ENCODE measurements at regions not wholly inside any gene's neighbourhood (a gene's known extent, or its start where the extent isn't known, plus 50 kb on each side); places are given as distances from the start of the nearest gene placed in this dataset.
"Not testable (repeated sequence)": the region's sequence is repeated elsewhere in the genome, so short reads cannot be mapped to it uniquely, and the experiment has no call there.

GRCh38 chr1:188489336-188490112, 1660.8 kb downstream of the PLA2G4A start:
- DNase-seq = no peak

DNA sequence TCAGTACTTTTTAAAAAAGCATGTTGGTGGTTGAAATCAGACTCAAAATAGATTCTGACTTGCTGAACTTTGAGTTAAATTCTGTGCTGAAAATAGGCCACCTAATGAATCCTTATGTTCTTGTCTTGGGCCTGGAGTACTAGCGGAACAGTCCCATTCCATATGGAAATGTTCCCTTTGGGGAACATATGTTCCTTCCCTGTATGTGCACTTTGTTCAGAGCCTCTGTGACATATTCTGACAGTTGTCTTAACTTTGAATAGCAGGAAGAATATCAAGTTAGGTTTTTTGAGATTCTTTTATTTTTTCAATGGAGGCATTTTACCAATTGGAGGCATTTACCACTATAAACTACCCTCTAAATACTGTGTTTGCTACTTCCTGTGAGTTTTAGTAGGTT, 1667.8 kb downstream of the PLA2G4A start:
- no peak for DNase-seq

GRCh38 chr1:188497020-188497419, 1668.3 kb downstream of the PLA2G4A start:
- no peak for DNase-seq

GRCh38 chr1:188499690-188500089, 1670.9 kb downstream of the PLA2G4A start:
- no peak for DNase-seq

GRCh38 chr1:188514917-188515316, 1686.2 kb downstream of the PLA2G4A start:
- no peak for DNase-seq

DNA sequence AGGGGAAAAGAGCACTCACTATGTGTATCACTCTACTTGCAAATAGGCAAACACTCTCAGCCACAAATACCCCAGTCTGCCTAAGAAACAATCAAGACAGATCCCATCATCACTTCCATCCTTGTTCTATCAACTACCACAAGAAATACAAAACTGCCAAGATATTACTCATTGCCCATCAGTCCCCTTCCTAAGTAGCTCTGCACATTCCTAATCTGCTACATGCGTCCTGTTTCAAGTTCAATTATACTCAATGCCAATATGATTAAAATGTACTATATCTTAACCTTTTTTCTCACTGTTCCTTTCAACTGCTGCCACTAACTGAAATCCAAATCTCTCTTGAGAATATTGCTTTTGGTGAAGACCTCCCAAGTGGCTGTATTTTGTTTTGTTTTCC, 1688.4 kb downstream of the PLA2G4A start:
- no peak for DNase-seq

DNA sequence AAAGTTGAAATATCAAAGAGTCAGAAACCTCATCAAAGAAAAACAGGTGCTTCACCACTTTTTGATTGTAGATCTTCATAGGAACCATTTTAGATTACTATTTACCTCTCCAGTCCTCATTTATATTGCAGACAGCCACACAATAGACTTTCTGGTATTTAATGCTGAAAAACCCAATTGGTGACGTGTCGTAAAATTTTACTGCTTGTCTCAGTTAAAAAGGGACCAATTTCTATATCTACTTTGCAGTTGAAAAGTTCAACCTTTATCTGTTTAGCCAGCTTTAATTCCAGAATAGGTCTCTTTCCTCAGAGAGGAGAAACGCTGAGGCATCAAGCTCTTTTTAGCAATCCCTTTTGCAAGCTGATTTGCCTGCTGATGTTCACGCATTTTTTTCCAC, 1722.4 kb downstream of the PLA2G4A start:
- DNase-seq = no peak

- no peak for DNase-seq
These were observed 1728.3 kb downstream of the PLA2G4A start for GRCh38 chr1:188557053-188557452.

GRCh38 chr1:188582911-188583532, 1754.3 kb downstream of the PLA2G4A start:
- no peak for DNase-seq

DNA sequence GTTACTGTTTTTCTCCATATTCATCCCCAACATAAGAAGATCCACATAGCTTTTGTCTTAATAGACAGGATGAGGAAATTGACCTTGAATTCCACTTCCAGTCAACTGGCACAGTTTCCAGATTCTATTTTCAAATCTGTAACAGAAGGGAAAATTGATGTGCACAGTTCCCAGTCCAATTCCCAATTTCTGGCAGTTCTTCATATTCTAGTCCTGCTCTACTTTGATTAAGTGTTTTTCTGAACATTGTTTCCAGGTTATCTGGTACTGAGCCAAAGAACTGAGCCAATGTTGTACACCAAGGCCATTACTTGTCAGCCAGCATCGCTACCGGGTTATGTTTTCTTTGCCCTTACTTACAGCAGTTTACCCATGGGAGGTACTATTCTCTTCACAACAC, 1755.4 kb downstream of the PLA2G4A start:
- DNase-seq = no peak

- no peak for DNase-seq
These were observed 1761.9 kb downstream of the PLA2G4A start for GRCh38 chr1:188590641-188591040.

DNA sequence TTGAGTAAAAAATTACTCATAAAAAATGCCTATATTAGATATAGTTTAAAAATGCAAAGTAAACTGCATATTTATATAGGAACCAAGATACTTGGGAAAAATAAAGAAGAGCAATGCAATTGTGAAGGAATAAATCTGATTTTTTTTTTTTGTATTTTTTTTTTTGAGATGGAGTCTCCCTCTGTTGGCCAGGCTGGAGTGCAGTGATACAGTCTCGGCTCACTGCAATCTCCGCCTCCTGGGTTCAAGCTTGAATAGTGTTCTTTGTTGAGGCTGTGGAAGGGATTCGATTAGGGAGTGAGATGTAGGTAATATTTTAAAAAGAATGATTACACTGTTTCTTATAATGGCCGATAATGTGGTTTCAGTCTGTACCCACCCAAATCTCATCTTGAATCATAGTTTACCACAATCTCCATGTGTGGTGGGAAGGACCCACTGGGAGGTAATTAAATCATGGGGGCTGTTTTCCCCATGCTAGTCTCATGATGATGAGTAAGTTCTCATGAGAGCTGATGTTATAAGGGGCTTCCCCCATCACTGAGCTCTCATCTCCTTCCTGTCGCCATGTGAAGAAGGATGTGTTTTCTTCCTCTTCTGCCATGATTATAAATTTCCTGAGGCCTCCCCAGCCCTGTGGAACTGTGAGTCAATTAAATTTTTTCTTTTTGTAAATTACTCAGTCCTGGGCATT, 1765.9 kb downstream of the PLA2G4A start:
- DNase-seq = no peak

DNA sequence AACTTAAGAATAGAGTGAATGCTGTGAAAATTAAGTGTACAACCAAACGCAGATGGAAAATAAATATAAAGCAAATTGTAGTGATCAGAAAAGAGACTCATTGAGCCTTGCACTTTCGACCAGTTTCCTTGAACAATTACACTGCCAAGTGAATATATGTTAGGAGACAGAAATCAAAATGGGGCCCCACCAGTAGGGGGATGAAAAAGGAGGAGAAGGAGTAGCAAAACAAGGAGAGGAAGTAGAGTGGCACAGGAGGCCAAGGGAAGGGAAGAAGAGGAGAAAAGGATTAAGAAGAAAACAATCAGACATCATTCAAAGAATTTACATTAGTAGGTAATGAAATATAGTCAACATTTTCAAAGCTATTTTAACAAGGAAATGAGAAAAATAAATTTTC, 1770.6 kb downstream of the PLA2G4A start:
- no peak for DNase-seq

- DNase-seq = no peak
These were observed 1782.7 kb downstream of the PLA2G4A start for GRCh38 chr1:188611432-188611831.

DNA sequence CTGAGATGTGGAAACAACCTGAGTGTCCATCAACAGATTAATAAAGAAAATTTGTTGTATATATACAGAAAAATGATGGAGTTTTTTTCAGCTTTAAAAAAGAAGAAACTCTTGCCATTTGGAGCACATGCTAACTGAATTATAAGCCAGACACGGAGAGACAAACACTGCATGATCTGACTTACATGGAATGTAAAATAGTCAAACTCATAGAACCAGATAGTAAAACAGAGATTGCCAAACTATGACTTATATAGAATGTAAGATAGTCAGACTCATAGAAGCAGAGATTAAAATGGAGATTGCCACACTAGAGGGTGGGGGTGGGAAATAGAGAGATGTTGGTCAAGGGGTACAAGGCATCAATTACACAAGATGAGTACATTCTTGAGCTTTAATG, 1786.6 kb downstream of the PLA2G4A start:
- DNase-seq = no peak

DNA sequence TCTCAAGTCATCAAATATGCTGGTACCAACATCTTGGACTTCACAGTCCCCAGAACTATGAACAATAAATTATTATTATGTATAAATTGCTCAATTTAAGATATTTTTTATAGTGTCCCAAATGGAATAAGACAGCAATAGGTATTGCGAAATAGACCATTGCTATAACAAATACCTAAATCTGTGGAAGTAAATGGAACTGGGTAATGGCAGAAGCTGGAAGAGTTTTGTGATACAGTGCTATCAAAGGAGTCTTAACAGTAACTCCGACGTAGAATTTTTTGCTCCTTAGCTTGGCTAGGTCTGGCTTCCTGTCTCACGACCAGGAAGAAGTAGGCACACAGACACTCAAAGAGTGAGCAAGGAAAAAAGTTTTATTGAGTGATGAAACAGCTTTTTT, 1791.5 kb downstream of the PLA2G4A start:
- no peak for DNase-seq

GRCh38 chr1:188641566-188642211, 1812.9 kb downstream of the PLA2G4A start:
- DNase-seq = no peak

GRCh38 chr1:188642704-188643103, 1814.0 kb downstream of the PLA2G4A start:
- DNase-seq = no peak

DNA sequence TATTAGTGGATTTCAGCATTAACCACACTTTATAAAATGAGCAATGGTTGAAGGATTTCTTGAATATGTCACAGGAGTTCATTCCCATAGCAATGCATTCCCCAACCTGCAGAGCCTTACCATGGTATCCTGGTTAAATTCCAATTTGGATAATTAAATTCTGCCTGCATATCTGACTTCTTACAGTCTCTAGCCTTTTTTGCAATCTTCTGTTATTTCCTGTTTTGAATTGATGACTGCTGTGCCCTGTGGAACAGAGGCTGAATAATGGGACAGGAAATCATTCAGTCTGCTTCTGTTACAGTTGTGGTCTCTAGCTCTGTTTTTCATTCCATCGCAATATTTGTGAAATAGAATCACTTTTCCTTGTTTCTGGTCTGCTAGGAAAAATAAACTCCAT, 1823.9 kb downstream of the PLA2G4A start:
- DNase-seq = no peak

DNA sequence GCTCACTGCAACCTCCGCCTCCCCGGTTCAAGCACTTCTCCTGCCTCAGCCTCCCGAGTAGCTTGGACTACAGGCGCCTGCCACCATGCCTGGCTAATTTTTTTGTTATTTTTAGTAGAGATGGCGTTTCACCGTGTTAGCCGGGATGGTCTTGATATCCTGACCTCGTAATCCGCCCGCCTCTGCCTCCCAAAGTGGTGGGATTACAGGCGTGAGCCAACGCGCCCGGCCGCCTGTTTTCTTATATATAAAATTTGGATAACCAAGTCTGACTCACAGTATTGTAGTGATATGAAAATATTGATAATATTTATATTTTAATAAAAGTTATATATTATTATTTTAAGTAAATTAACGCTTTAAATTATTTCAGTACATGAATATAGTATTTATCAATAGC, 1821.7 kb downstream of the BRINP3 start:
- not testable (repeated sequence) for DNase-seq

- DNase-seq = no peak
These were observed 1817.1 kb downstream of the BRINP3 start for GRCh38 chr1:188660572-188660971.

DNA sequence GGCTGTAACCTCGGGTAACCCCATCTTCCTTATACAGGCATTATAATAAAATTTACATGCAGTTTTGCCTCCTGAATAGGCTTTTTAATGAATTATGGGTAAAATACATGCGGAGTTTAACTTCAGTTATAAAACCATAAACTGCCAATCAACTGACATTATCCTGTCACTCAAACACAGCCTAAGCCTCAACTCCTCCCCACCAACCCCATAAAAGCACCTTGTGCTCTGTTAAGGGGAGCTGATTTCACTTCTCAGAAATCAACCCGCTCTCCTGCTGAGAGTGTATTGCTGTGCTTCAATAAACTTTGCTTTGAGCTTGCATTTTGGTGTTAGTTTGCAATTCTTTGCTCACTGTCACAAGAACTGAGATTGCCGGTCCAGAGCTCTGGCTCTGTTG, 1812.2 kb downstream of the BRINP3 start:
- no peak for DNase-seq

DNA sequence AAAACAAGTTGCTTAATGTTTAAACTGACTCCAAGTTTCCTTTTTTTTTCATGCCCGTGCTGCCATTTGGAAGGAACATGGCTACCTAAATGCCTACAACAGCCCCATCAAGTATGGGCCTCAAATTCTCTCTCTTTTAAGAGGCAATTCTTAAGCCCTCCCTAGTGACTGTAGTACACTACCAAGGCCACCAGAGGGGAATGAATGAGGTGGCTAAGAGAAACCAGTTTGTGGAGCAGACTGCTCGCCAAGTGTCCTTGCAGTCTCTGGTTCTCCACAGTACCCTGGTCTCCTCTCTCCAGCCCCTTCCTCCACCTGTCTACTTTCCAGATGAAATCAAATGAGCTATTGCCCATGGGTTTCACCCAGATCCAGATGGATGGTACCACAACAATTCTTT, 1809.6 kb downstream of the BRINP3 start:
- DNase-seq = no peak
